GM12878 (cell line): ENCODE measurements at regions not wholly inside any gene's neighbourhood (a gene's known extent, or its start where the extent isn't known, plus 50 kb on each side); places are given as distances from the start of the nearest gene placed in this dataset.
A peak's percentile ranks its signal among the peaks of the same experiment; 100 is the strongest.

Source experiments
- ATAC-seq: fragments of 200-7000 bp; cut with Tn5 transposase; 3 replicates; pipeline ENCODE4 v1.9.1; 2020; ENCODE audit warnings: mild to moderate bottlenecking, moderate library complexity
- BruUV-seq: library from RNA; stranded (reverse); fragments of 400-500 nt; replicated peaks from 2 replicates; lab custom pipeline; 2021; lab: Mats Ljungman, UMichigan
- CTCF ChIA-PET: fragments of 300-600 bp; sonication (Branson Sonifier 250); formaldehyde crosslinking; extraction: SDS; loops from one replicate; lab custom pipeline; 2021; ENCODE audit warnings: inconsistent platforms; lab: Yijun Ruan, JAX
- POLR2A ChIA-PET: fragments of 350-600 bp; formaldehyde crosslinking; extraction: SDS; loops from one replicate; lab custom pipeline; 2021; ENCODE audit warnings: inconsistent platforms; lab: Charles Lee
- RAD21 ChIA-PET: fragments of 300-600 bp; sonication (Branson Sonifier 250); formaldehyde crosslinking; loops from one replicate; lab custom pipeline; 2023; ENCODE audit warnings: antibody characterized with exemption; ENCODE audit not compliant: unreplicated experiment; lab: Charles Lee
- SMC1A ChIA-PET: fragments of 300-600 bp; sonication (Branson Sonifier 250); formaldehyde crosslinking; loops from one replicate; lab custom pipeline; 2023; ENCODE audit not compliant: unreplicated experiment, uncharacterized antibody; lab: Charles Lee
- DNase-seq: peaks from one replicate; pipeline ENCODE4 v3.0.0-alpha.2; 2011; ENCODE audit warnings: low read depth, low spot score
- FAIRE-seq: peaks from 3 replicates; lab custom pipeline; 2011; peaks lifted over from hg19 to GRCh38; lab: Jason Lieb, UNC
- H2AFZ ChIP-seq: 2 replicates; pipeline ENCODE4 v1.6.0; 2011; ENCODE audit warnings: low read depth, low read length, control low read depth; ENCODE audit not compliant: control insufficient read depth
- H3K27ac ChIP-seq: 2 replicates; pipeline ENCODE4 v1.5.1; 2011; ENCODE audit warnings: control low read depth; ENCODE audit not compliant: control insufficient read depth, insufficient read depth
- H3K27me3 ChIP-seq, 2 experiments: replicated peaks in 1 of 2; 2 replicates each; pipeline versions ENCODE4 v1.6.0 to v1.6.1; 2011; ENCODE audit warnings: low read length in 1 of 2; ENCODE audit not compliant: control insufficient read depth in 2 of 2, insufficient read depth in 2 of 2
- H3K36me3 ChIP-seq, 2 experiments: 2 replicates each; pipeline ENCODE4 v1.5.1; 2011; ENCODE audit warnings: low read length in 1 of 2; ENCODE audit not compliant: control insufficient read depth in 2 of 2, insufficient read depth in 2 of 2
- H3K4me1 ChIP-seq: 2 replicates; pipeline ENCODE4 v1.6.1; 2011; ENCODE audit warnings: mild to moderate bottlenecking, low read length, moderate library complexity, mixed read lengths; ENCODE audit not compliant: control insufficient read depth, insufficient read depth
- H3K4me2 ChIP-seq: 2 replicates; pipeline ENCODE4 v1.6.0; 2011; ENCODE audit warnings: control low read depth; ENCODE audit not compliant: control insufficient read depth, insufficient read depth
- H3K4me3 ChIP-seq: fragments of 200-600 bp; sonication (generic); 2 replicates; pipeline ENCODE4 v1.5.1; 2016
- H3K79me2 ChIP-seq: 2 replicates; pipeline ENCODE4 v1.6.0; 2011; ENCODE audit warnings: low read length; ENCODE audit not compliant: control insufficient read depth, insufficient read depth
- H3K9ac ChIP-seq: 2 replicates; pipeline ENCODE4 v1.8.0; 2011; ENCODE audit warnings: low read length, control low read depth, mixed read lengths; ENCODE audit not compliant: control insufficient read depth, insufficient read depth
- H3K9me3 ChIP-seq: replicated peaks from 3 replicates; pipeline ENCODE4 v1.5.1; 2011; ENCODE audit warnings: mild to moderate bottlenecking, low read length; ENCODE audit not compliant: control insufficient read depth, insufficient read depth
- H4K20me1 ChIP-seq: 2 replicates; pipeline ENCODE4 v1.6.0; 2011; ENCODE audit not compliant: control insufficient read depth, insufficient read depth
- KLF5 ChIP-seq: fragments of 450-650 bp; IDR thresholded peaks from 2 replicates; pipeline ENCODE4 v1.6.1; 2014; ENCODE audit warnings: mild to moderate bottlenecking; ENCODE audit not compliant: partially characterized antibody
- POLR2A ChIP-seq: IDR thresholded peaks from 2 replicates; pipeline ENCODE4 v1.6.1; 2011; ENCODE audit warnings: low read depth, mild to moderate bottlenecking, low read length
- SIN3A ChIP-seq: IDR thresholded peaks from 2 replicates; pipeline ENCODE4 v1.6.1; 2012; ENCODE audit warnings: low read depth, low read length, improper control_type of control experiment
- ZBTB4 ChIP-seq: fragments of 450-650 bp; formaldehyde crosslinking; IDR thresholded peaks from 2 replicates; pipeline ENCODE4 v1.4.0; 2022; ENCODE audit warnings: mild to moderate bottlenecking, moderate library complexity
- ZNF217 ChIP-seq: fragments of 450-650 bp; IDR thresholded peaks from 2 replicates; pipeline ENCODE4 v1.6.1; 2017; ENCODE audit warnings: antibody characterized with exemption, mild to moderate bottlenecking
- ZNF24 ChIP-seq: fragments of 450-650 bp; IDR thresholded peaks from 2 replicates; pipeline ENCODE4 v1.6.1; 2017; ENCODE audit warnings: antibody characterized with exemption, mild to moderate bottlenecking
- WGBS: methylation state at CpG from one replicate; pipeline ENCODE4 v1.1.6; 2016; ENCODE audit warnings: low lambda C conversion rate; ENCODE audit not compliant: insufficient replicate concordance, insufficient coverage; ENCODE audit errors: missing lambda C conversion rate; 5-methylcytosine and 5-hydroxymethylcytosine counted together
- in situ Hi-C: fragments of 300-500 bp; cut with MboI; formaldehyde crosslinking; loops from 9 replicates; pipeline ENCODE4 v1.14.3; 2018; ENCODE audit warnings: mixed read lengths
- intact Hi-C: fragments of 100-400 bp; cut with micrococcal nuclease; formaldehyde crosslinking; loops from one replicate; pipeline ENCODE4 v1.14.2; 2022; ENCODE audit not compliant: unreplicated experiment

GRCh38 chr14:105903971-105904370 lies 377.6 kb downstream of the TMEM121 start:
- no peak for FAIRE-seq
- no CpG with 5 or more reads among the region's 9 CpGs for WGBS
- ChIA-PET SMC1A (no interaction called here), CTCF (no interaction called here), POLR2A (no interaction called here), RAD21 (no interaction called here)
- H3K4me3 ChIP-seq, result peak overlapping the region; percentile 53
- intact Hi-C loops (no loop called here), in situ Hi-C loops (no loop called here)
- no peak for DNase-seq
- H3K36me3 ChIP-seq, result no peaks in the 10 kb centered on the region
- no TSS peak for BruUV-seq
- H4K20me1 ChIP-seq, result no peaks in the 10 kb centered on the region
- H3K27me3 ChIP-seq, result no peaks in the 10 kb centered on the region
- H3K9ac ChIP-seq, result peak overlapping the region; percentile 90
- H2AFZ ChIP-seq, result no peak overlapping the region
- peaks cover 58% of the 10 kb centered on the region for H3K79me2 ChIP-seq
- TF ChIP-seq SIN3A, result no peak
- no peak for TF ChIP-seq ZNF24
- TF ChIP-seq POLR2A, result peak; percentile 73
- no peak for TF ChIP-seq ZNF217
- TF ChIP-seq KLF5, result no peak
- TF ChIP-seq ZBTB4 (CRISPR knock-in tag), result no peak
- H3K27ac ChIP-seq, result peak overlapping the region; percentile 84
- peak overlapping the region; percentile 74 for H3K4me2 ChIP-seq
- ATAC-seq, result no peak
- no peaks in the 10 kb centered on the region for H3K4me1 ChIP-seq
- H3K9me3 ChIP-seq, result no peaks in the 10 kb centered on the region
